ENCODE measurements at regions not wholly inside any gene's neighbourhood (a gene's known extent, or its start where the extent isn't known, plus 50 kb on each side); places are given as distances from the start of the nearest gene placed in this dataset.
"Not testable (repeated sequence)": the region's sequence is repeated elsewhere in the genome, so short reads cannot be mapped to it uniquely, and the experiment has no call there.

DNA sequence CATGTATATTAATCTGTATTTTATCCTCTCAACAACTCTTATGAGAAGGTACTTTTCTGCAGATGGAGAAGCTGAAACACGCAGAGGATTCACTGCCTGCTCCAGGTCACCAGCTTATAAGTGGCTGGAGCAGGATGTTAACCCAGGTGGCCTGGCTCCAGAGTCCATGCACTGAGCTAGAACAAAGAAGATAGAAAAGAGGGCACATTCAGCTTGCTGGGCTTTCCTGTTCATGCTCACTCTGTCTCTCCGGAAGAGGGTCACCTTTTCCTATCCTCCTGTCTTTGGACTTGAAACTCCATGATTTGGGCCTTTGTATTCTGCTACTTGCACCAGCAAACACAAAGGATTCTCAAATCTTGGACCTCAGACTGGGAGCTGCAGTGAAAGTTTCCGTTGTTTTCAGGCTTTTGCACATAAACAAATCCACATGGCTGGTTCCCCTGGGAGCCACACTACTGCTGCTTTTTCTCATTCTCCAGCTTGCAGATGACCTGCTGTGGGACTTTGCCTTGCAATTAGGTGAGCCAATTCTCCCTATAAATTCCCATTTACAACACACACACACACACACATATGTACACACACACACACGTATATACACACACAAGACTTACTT is 117.3 kb upstream of the GRK3 start:
- Histone ChIP-seq H3K9me3 (ENCODE audit: control insufficient read depth, low read depth, low read length) (no peaks in the 10 kb centered on the region), H3K4me1 (ENCODE audit: control insufficient read depth, insufficient read depth, low read length) (peaks cover 4% of the 10 kb centered on the region), H3K27me3 (ENCODE audit: control insufficient read depth, insufficient read depth, low read length) (no peaks in the 10 kb centered on the region), H3K27ac (ENCODE audit: low read length) (no peak overlapping the region), H3K4me3 (ENCODE audit: low read length) (no peak overlapping the region), H3K36me3 (ENCODE audit: control insufficient read depth, insufficient read depth, low read length) (no peaks in the 10 kb centered on the region)
- DNase-seq, result peak; percentile 14 to 57
- WGBS (ENCODE audit: insufficient coverage, low lambda C conversion rate), result no CpG with 5 or more reads among the region's 4 CpGs

DNA sequence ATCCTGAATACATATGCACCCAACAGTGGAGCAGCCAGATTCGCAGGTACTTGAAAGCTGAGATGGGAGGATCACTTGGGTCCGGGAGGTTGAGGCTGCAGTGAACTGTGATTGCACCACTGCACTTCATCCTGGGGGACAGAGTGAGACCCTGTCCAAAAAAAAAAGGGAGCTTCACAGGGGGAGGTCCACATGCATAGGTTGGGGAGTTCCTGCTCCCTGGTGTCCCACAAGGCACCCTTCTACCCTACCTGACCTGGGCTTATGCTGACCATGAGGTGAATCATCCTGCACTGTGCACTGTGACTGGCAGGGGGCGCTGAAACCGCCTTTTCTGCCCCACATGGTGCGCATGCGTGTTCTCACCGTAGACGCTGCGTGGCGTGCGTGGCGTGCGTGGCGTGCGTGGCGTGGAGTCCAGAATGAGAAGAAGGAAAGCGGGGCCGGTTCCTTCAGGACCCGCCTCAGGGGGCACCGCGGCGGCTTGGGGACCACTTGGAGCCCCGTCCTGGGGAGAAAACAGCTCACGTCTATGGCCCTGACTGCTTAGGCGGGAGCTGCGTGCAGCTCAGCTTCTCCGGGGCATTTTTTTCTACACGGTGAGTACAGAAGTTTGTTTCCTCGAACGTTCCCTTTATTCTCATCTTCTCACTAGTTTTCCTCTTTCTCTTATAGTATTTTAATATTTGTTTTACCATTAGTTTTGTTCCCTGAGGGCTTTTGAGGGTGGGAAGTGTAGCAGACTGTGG is 116.6 kb upstream of the GRK3 start:
- H3K36me3 ChIP-seq (ENCODE audit: control insufficient read depth, insufficient read depth, low read length), result no peaks in the 10 kb centered on the region
- peak overlapping the region; percentile 41 for H3K27ac ChIP-seq (ENCODE audit: low read length)
- H3K4me3 ChIP-seq (ENCODE audit: low read length), result peak overlapping the region; percentile 64
- H3K27me3 ChIP-seq (ENCODE audit: control insufficient read depth, insufficient read depth, low read length), result no peaks in the 10 kb centered on the region
- DNase-seq, result peak; percentile 82 to 88
- peaks cover 4% of the 10 kb centered on the region for H3K4me1 ChIP-seq (ENCODE audit: control insufficient read depth, insufficient read depth, low read length)
- H3K9me3 ChIP-seq (ENCODE audit: control insufficient read depth, low read depth, low read length), result no peaks in the 10 kb centered on the region
- WGBS (ENCODE audit: insufficient coverage, low lambda C conversion rate), result 0% methylated on average over 6 of the region's 30 CpGs

DNA sequence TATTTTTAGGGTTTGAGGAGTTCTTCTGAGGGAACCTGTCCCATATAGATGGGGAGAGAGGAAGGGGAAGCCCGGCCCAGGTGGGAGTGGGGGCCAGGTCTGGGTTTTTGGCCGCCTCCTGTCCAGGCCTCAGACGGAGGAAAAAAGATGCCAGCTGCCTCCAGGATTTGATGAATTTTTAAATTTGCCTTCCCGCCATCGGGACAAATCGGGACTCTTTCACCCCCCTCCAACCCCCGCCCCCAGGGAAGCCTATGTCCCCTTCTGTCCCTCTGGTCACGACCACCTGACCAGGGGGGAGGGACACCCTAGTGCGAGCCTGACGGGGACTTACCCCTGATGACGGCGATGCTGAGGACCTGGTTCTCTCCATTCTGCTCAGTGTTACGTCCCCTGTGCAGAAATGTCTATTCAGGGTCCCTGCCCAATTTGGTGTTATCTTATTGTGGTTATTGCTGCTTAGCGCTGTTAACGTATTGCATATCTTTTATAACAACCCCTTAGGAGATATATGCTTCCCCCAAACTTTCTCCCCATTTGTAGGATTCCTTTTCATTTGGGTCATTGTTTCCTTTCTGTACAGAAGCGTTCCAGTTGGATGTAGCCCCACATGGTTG is 115.9 kb upstream of the GRK3 start:
- H3K36me3 ChIP-seq (ENCODE audit: control insufficient read depth, insufficient read depth, low read length), result peaks cover 1% of the 10 kb centered on the region
- peak; percentile 9 to 23 for DNase-seq
- no peaks in the 10 kb centered on the region for H3K9me3 ChIP-seq (ENCODE audit: control insufficient read depth, low read depth, low read length)
- no peaks in the 10 kb centered on the region for H3K27me3 ChIP-seq (ENCODE audit: control insufficient read depth, insufficient read depth, low read length)
- H3K4me3 ChIP-seq (ENCODE audit: low read length), result peak overlapping the region; percentile 64
- 11% methylated on average over 2 of the region's 16 CpGs for whole genome bisulfite sequencing (ENCODE audit: insufficient coverage, low lambda C conversion rate)
- peak overlapping the region; percentile 41 for H3K27ac ChIP-seq (ENCODE audit: low read length)
- H3K4me1 ChIP-seq (ENCODE audit: control insufficient read depth, insufficient read depth, low read length), result peaks cover 4% of the 10 kb centered on the region

DNA sequence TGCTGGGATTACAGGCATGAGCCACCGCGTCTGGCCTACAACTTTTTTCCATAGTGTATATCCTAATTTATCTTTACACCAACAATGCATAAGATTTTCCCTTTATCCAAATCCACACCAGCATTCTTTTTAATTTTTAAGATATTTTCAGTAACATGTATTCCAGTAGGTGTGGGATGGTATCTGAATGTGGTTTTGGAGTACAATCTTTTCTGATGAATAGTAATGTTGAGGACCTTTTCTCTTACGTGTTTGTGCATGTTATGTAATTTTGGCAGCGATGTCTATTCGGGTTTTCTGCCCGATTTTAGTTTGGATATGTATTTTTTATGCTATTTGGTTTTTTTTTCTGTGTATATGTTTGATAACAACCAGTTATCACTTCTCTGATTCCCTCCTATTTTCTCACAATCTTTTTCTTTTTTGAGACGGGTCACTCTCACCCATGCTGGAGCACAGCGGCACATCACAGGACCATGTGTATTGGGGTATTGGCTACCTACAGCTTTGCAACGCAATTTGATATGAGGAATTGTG is 114.6 kb upstream of the GRK3 start:
- DNase-seq, result no peak
- 83% methylated on average over 3 of the region's 9 CpGs for WGBS (ENCODE audit: insufficient coverage, low lambda C conversion rate)
- Histone ChIP-seq H3K4me3 (ENCODE audit: low read length) (no peak overlapping the region), H3K27me3 (ENCODE audit: control insufficient read depth, insufficient read depth, low read length) (no peaks in the 10 kb centered on the region), H3K9me3 (ENCODE audit: control insufficient read depth, low read depth, low read length) (no peaks in the 10 kb centered on the region), H3K36me3 (ENCODE audit: control insufficient read depth, insufficient read depth, low read length) (peaks cover 9% of the 10 kb centered on the region), H3K4me1 (ENCODE audit: control insufficient read depth, insufficient read depth, low read length) (peaks cover 4% of the 10 kb centered on the region), H3K27ac (ENCODE audit: low read length) (no peak overlapping the region)

DNA sequence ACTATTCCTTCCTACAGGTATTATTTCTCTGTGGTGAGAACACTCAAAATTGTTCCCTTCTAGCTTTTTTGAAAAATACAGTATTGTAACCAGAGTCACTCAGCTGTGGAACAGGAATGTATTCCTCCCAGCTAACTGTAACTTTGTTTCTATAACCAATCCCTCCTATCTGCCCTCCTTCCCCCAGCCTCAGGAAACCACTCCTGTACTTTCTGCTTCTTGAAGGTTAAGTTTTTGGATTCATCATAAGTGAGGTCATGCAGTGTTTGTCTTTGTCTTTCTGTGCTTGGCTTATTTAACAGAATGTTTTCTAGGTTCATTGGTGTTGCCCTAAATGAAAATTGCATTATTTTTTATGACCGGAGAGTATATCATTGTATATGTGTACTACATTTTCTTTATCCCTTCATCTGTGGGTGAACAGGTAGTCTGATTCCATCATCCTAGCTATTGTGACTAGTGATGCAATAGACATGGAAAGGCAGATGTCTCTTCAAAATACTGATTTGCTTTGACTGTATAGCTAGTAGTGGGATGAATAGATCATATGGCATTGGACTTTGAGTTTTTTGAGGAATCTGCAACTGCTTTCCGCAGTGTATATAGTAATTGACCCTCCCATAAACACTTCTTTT is 112.9 kb upstream of the GRK3 start:
- WGBS (ENCODE audit: insufficient coverage, low lambda C conversion rate), result 100% methylated on average over 1 of the region's 2 CpGs
- no peak overlapping the region for H3K27ac ChIP-seq (ENCODE audit: low read length)
- peaks cover 12% of the 10 kb centered on the region for H3K36me3 ChIP-seq (ENCODE audit: control insufficient read depth, insufficient read depth, low read length)
- H3K4me1 ChIP-seq (ENCODE audit: control insufficient read depth, insufficient read depth, low read length), result peaks cover 4% of the 10 kb centered on the region
- no peak for DNase-seq
- no peak overlapping the region for H3K4me3 ChIP-seq (ENCODE audit: low read length)
- H3K27me3 ChIP-seq (ENCODE audit: control insufficient read depth, insufficient read depth, low read length), result no peaks in the 10 kb centered on the region
- no peaks in the 10 kb centered on the region for H3K9me3 ChIP-seq (ENCODE audit: control insufficient read depth, low read depth, low read length)

DNA sequence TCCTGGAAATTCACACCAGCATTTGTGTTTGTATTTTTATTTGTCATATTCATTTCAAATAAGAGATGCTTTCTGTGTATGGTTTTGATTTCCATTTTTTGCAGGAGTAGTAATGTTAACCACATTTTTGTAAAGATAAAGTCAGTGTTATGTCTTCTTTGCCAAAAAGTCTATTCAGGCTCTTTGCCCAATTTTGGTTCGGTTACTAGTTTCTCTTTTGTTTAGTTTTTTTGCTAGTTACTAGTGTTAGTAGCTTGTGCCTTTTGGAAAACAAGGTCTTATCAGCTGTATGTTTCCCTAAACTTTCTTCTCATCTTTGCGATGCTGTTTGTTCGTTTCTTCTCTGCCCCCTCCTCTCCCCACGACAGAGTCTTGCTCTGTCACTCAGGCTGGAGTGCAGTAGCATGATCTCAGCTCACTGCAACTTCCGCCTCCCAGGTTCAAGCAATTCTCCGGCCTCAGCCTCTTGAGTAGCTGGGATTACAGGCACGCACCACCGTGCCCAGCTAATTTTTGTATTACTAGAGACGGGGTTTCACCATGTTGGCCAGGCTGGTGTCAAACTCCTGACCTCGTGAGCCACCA is 112.3 kb upstream of the GRK3 start:
- no peak overlapping the region for H3K4me3 ChIP-seq (ENCODE audit: low read length)
- 100% methylated on average over 2 of the region's 10 CpGs for WGBS (ENCODE audit: insufficient coverage, low lambda C conversion rate)

DNA sequence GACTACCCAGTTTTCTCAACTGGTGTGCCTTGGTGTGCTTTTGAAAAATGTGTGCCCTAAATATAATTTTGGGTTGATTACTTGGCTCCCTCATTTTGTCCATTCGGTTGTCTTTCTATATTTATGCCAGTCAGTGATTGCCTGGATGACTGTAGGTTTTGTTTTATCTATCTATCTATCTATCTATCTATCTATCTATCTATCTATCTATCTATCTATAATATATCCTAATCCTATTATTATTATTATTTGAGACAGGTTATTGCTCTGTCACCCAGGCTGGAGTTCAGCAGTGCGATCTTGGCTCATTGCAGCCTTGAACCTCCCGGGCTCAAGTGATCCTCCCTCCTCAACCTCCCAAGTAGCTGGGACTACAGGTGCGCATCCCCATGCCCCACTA is 111.4 kb upstream of the GRK3 start:
- peaks cover 4% of the 10 kb centered on the region for H3K4me1 ChIP-seq (ENCODE audit: control insufficient read depth, insufficient read depth, low read length)
- WGBS (ENCODE audit: insufficient coverage, low lambda C conversion rate), result 100% methylated on average over 1 of the region's 4 CpGs

More for the DNA sequence above, 112.3 kb upstream of the GRK3 start:
- peaks cover 4% of the 10 kb centered on the region for H3K4me1 ChIP-seq (ENCODE audit: control insufficient read depth, insufficient read depth, low read length)
- DNase-seq, result no peak
- H3K36me3 ChIP-seq (ENCODE audit: control insufficient read depth, insufficient read depth, low read length), result peaks cover 12% of the 10 kb centered on the region
- H3K27ac ChIP-seq (ENCODE audit: low read length), result no peak overlapping the region
- no peaks in the 10 kb centered on the region for H3K9me3 ChIP-seq (ENCODE audit: control insufficient read depth, low read depth, low read length)
- no peaks in the 10 kb centered on the region for H3K27me3 ChIP-seq (ENCODE audit: control insufficient read depth, insufficient read depth, low read length)

DNA sequence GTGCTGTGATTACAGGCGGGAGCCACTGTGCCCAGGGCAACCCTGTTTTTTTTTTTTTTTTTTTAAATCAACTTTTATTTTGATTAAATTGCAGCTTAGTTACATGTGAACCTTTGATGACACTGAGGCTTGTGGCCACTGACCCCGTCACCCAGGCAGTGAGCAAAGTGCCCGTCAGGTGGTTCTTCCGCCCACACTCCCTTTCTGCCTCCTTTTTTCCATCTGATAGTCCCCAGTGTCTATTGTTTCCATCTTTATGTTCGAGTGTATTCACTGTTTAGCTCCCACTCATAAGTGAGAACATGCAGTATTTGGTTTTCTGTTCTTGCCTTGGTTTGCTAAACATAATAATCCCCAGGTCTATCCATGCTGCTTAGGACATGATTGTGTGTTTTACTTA is 110.9 kb upstream of the GRK3 start:
- no peak overlapping the region for H3K4me3 ChIP-seq (ENCODE audit: low read length)
- WGBS (ENCODE audit: insufficient coverage, low lambda C conversion rate), result no CpG with 5 or more reads among the region's 5 CpGs
- H3K4me1 ChIP-seq (ENCODE audit: control insufficient read depth, insufficient read depth, low read length), result peaks cover 4% of the 10 kb centered on the region
- peaks cover 12% of the 10 kb centered on the region for H3K36me3 ChIP-seq (ENCODE audit: control insufficient read depth, insufficient read depth, low read length)
- H3K27ac ChIP-seq (ENCODE audit: low read length), result no peak overlapping the region
- DNase-seq, result no peak
- H3K9me3 ChIP-seq (ENCODE audit: control insufficient read depth, low read depth, low read length), result no peaks in the 10 kb centered on the region
- H3K27me3 ChIP-seq (ENCODE audit: control insufficient read depth, insufficient read depth, low read length), result no peaks in the 10 kb centered on the region

More for the DNA sequence above, 111.4 kb upstream of the GRK3 start:
- no peaks in the 10 kb centered on the region for H3K9me3 ChIP-seq (ENCODE audit: control insufficient read depth, low read depth, low read length)
- peaks cover 12% of the 10 kb centered on the region for H3K36me3 ChIP-seq (ENCODE audit: control insufficient read depth, insufficient read depth, low read length)
- no peak for DNase-seq
- no peaks in the 10 kb centered on the region for H3K27me3 ChIP-seq (ENCODE audit: control insufficient read depth, insufficient read depth, low read length)
- no peak overlapping the region for H3K4me3 ChIP-seq (ENCODE audit: low read length)
- H3K27ac ChIP-seq (ENCODE audit: low read length), result no peak overlapping the region

DNA sequence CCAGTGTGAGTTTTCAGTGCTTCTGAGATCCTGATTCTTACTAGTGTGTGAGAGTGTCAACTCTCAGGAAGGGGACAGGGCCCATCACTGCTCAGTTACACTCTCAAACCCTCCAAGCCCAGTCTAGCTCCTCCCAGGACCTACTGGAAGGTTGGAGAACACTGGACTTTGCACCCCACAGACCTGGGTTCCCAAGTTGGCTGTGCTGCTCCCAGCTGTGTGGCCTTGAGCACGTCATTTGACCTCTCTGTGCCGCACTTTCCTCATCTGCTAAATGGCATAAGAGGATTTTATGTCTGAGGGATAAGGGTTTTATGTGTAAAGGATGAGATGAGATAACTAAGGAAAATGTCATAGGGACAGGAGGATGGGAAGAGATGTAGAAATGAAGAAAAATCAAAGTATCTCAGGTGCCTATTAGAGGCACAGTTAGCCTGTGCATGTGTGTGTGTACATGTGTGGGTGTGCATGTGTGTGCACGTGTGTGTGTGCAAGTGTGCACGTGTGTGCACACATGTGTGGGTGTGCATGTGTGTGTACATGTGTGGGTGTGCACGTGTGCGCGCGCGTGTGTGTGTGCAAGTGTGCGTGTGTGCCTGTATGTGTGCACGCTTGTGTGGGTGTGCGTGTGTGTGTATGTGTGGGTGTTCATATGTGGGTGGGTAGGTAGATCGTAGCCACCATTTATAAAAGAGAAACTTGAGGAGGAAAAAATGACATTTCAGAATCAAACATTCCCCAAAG is 108.0 kb upstream of the GRK3 start:
- peaks cover 33% of the 10 kb centered on the region for H3K36me3 ChIP-seq (ENCODE audit: control insufficient read depth, insufficient read depth, low read length)
- DNase-seq, result not testable (repeated sequence)

More for the DNA sequence above, 108.0 kb upstream of the GRK3 start:
- H3K9me3 ChIP-seq (ENCODE audit: control insufficient read depth, low read depth, low read length); H3K27ac ChIP-seq (ENCODE audit: low read length); H3K4me3 ChIP-seq (ENCODE audit: low read length); H3K4me1 ChIP-seq (ENCODE audit: control insufficient read depth, insufficient read depth, low read length); H3K27me3 ChIP-seq (ENCODE audit: control insufficient read depth, insufficient read depth, low read length): not testable (repeated sequence)
- no CpG with 5 or more reads among the region's 13 CpGs for WGBS (ENCODE audit: insufficient coverage, low lambda C conversion rate)

Measured in large intestine (tissue), 3 donors.